KMS-11 (cell line): ENCODE measurements at regions not wholly inside any gene's neighbourhood (a gene's known extent, or its start where the extent isn't known, plus 50 kb on each side); places are given as distances from the start of the nearest gene placed in this dataset.

Experiments
- H2AFZ ChIP-seq: fragments of 200-600 bp; sonication (generic); 2 replicates; pipeline ENCODE4 v1.6.1; 2016; ENCODE audit warnings: antibody characterized with exemption, mixed run types, low read depth
- H3K27ac ChIP-seq: fragments of 200-600 bp; sonication (generic); 2 replicates; pipeline ENCODE4 v1.6.1; 2016; ENCODE audit warnings: mild to moderate bottlenecking, mixed run types
- H3K27me3 ChIP-seq: fragments of 200-600 bp; sonication (generic); 2 replicates; pipeline ENCODE4 v1.6.1; 2017; ENCODE audit warnings: mild to moderate bottlenecking, low read depth, mixed run types, moderate library complexity; ENCODE audit not compliant: insufficient read depth
- H3K36me3 ChIP-seq: fragments of 200-600 bp; sonication (generic); 2 replicates; pipeline ENCODE4 v1.6.1; 2017; ENCODE audit warnings: mild to moderate bottlenecking, mixed run types; ENCODE audit not compliant: insufficient read depth
- H3K4me1 ChIP-seq: fragments of 200-600 bp; sonication (generic); 2 replicates; pipeline ENCODE4 v1.6.1; 2016; ENCODE audit warnings: mild to moderate bottlenecking, low read depth, mixed run types; ENCODE audit not compliant: poor library complexity, severe bottlenecking
- H3K4me2 ChIP-seq: fragments of 200-600 bp; sonication (generic); 2 replicates; pipeline ENCODE4 v1.7.0; 2016; ENCODE audit warnings: mild to moderate bottlenecking, mixed run types
- H3K4me3 ChIP-seq: fragments of 200-600 bp; sonication (generic); IDR thresholded peaks from 2 replicates; pipeline ENCODE4 v1.6.1; 2017; ENCODE audit warnings: low read depth, low read length, mixed read lengths; ENCODE audit not compliant: insufficient read depth
- H3K79me2 ChIP-seq: fragments of 200-600 bp; sonication (generic); 2 replicates; pipeline ENCODE4 v1.6.1; 2016; ENCODE audit warnings: low read depth, mixed run types; ENCODE audit not compliant: insufficient read depth
- H3K9ac ChIP-seq: fragments of 200-600 bp; sonication (generic); 2 replicates; pipeline ENCODE4 v1.6.1; 2016; ENCODE audit warnings: mild to moderate bottlenecking, mixed run types
- H4K20me1 ChIP-seq: fragments of 200-600 bp; sonication (generic); 2 replicates; pipeline ENCODE4 v1.6.1; 2016; ENCODE audit warnings: mild to moderate bottlenecking, mixed run types; ENCODE audit not compliant: insufficient read depth
- CTCF ChIP-seq: fragments of 200-600 bp; sonication (generic); conservative IDR thresholded peaks from 2 replicates; pipeline ENCODE4 v1.6.1; 2017; ENCODE audit warnings: low read depth, mild to moderate bottlenecking, antibody characterized with exemption, low read length, moderate library complexity, mixed read lengths

- Histone ChIP-seq H3K4me1 (peaks cover 7% of the 10 kb centered on the region), H3K9ac (no peak overlapping the region), H3K4me3 (no peak overlapping the region), H3K27ac (no peak overlapping the region), H3K36me3 (no peaks in the 10 kb centered on the region), H2AFZ (no peak overlapping the region), H3K79me2 (no peaks in the 10 kb centered on the region), H4K20me1 (no peaks in the 10 kb centered on the region), H3K4me2 (no peak overlapping the region), H3K27me3 (no peaks in the 10 kb centered on the region)
- TF ChIP-seq CTCF, result no peak
These were observed 89.9 kb downstream of the CD83 start for GRCh38 chr6:14207448-14207847.

- no peaks in the 10 kb centered on the region for H3K79me2 ChIP-seq
- H3K4me3 ChIP-seq, result no peak overlapping the region
- H4K20me1 ChIP-seq, result no peaks in the 10 kb centered on the region
- no peak overlapping the region for H3K27ac ChIP-seq
- no peak for TF ChIP-seq CTCF
- H3K4me1 ChIP-seq, result peaks cover 7% of the 10 kb centered on the region
- H3K27me3 ChIP-seq, result no peaks in the 10 kb centered on the region
- H3K4me2 ChIP-seq, result no peak overlapping the region
- no peak overlapping the region for H3K9ac ChIP-seq
- H2AFZ ChIP-seq, result no peak overlapping the region
- no peaks in the 10 kb centered on the region for H3K36me3 ChIP-seq
These were observed 91.4 kb downstream of the CD83 start for GRCh38 chr6:14209000-14209399.

GRCh38 chr6:14210077-14210476 is 92.5 kb downstream of the CD83 start:
- Histone ChIP-seq H3K9ac (peak overlapping the region; percentile 66; the same call in 1 of the 2 replicates), H3K4me3 (no peak overlapping the region), H2AFZ (peak overlapping the region; percentile 96)

GRCh38 chr6:14210663-14211561 is 93.3 kb downstream of the CD83 start:
- TF ChIP-seq CTCF, result peak; percentile 33; the same call in 1 of the 2 replicates
- H4K20me1 ChIP-seq, result no peaks in the 10 kb centered on the region
- H3K36me3 ChIP-seq, result no peaks in the 10 kb centered on the region
- H3K9ac ChIP-seq, result peak overlapping the region; percentile 66; the same call in 1 of the 2 replicates
- H3K4me3 ChIP-seq, result no peak overlapping the region
- H3K79me2 ChIP-seq, result no peaks in the 10 kb centered on the region
- H3K27ac ChIP-seq, result no peak overlapping the region
- no peaks in the 10 kb centered on the region for H3K27me3 ChIP-seq
- peak overlapping the region; percentile 96 for H2AFZ ChIP-seq
- peak overlapping the region; percentile 92 for H3K4me2 ChIP-seq
- H3K4me1 ChIP-seq, result peaks cover 7% of the 10 kb centered on the region

More at GRCh38 chr6:14210077-14210476, 92.5 kb downstream of the CD83 start:
- Histone ChIP-seq H3K36me3 (no peaks in the 10 kb centered on the region), H3K27ac (no peak overlapping the region), H3K27me3 (no peaks in the 10 kb centered on the region), H4K20me1 (no peaks in the 10 kb centered on the region), H3K79me2 (no peaks in the 10 kb centered on the region), H3K4me1 (peaks cover 7% of the 10 kb centered on the region), H3K4me2 (peak overlapping the region; percentile 80)
- TF ChIP-seq CTCF, result no peak
